IMR-90 (cell line): ENCODE measurements at regions not wholly inside any gene's neighbourhood (a gene's known extent, or its start where the extent isn't known, plus 50 kb on each side); places are given as distances from the start of the nearest gene placed in this dataset.

Experiments used
- ATAC-seq: fragments of 200-7000 bp; cut with Tn5 transposase; 2 replicates; pipeline ENCODE4 v1.9.1; 2020; ENCODE audit warnings: low read depth, mild to moderate bottlenecking, moderate library complexity
- BruUV-seq: library from RNA; stranded (reverse); fragments of 400-500 nt; replicated peaks from 2 replicates; lab custom pipeline; 2021; lab: Mats Ljungman, UMichigan
- CTCF ChIA-PET: fragments of 300-600 bp; formaldehyde crosslinking; extraction: SDS; loops from one replicate; lab custom pipeline; 2021; ENCODE audit warnings: antibody characterized with exemption; lab: Yijun Ruan, JAX
- POLR2A ChIA-PET: fragments of 300-600 bp; sonication (Branson Sonifier 250); formaldehyde crosslinking; loops from one replicate; lab custom pipeline; 2022; ENCODE audit warnings: antibody characterized with exemption; ENCODE audit not compliant: unreplicated experiment; lab: Charles Lee
- DNase-seq: peaks from one replicate; pipeline ENCODE4 v3.0.0; 2013
- H2AFZ ChIP-seq: replicated peaks from 2 replicates; pipeline ENCODE3; 2013; ENCODE audit warnings: low read length, mild to moderate bottlenecking; ENCODE audit not compliant: poor library complexity
- H2AK5ac ChIP-seq: 2 replicates; pipeline ENCODE4 v1.6.1; 2013; ENCODE audit warnings: low read depth, low read length, inconsistent platforms
- H2AK9ac ChIP-seq: replicated peaks from 2 replicates; pipeline ENCODE3; 2013; ENCODE audit warnings: mild to moderate bottlenecking, low read depth, low read length, moderate library complexity; ENCODE audit not compliant: poor library complexity
- H2BK120ac ChIP-seq: 2 replicates; pipeline ENCODE4 v1.6.1; 2013; ENCODE audit warnings: low read depth, low read length, inconsistent platforms
- H2BK15ac ChIP-seq: 3 replicates; pipeline ENCODE4 v1.6.1; 2013; ENCODE audit warnings: low read depth, low read length, inconsistent platforms
- H2BK20ac ChIP-seq: 2 replicates; pipeline ENCODE4 v1.6.1; 2013; ENCODE audit warnings: low read depth, mild to moderate bottlenecking, inconsistent platforms, low read length, moderate library complexity
- H2BK5ac ChIP-seq: 2 replicates; pipeline ENCODE4 v1.6.1; 2013; ENCODE audit warnings: mild to moderate bottlenecking, low read depth, low read length, inconsistent platforms; ENCODE audit not compliant: poor library complexity, severe bottlenecking
- H3K14ac ChIP-seq: replicated peaks from 2 replicates; pipeline ENCODE4 v1.6.1; 2013; ENCODE audit warnings: low read depth, low read length, inconsistent platforms
- H3K18ac ChIP-seq: 2 replicates; pipeline ENCODE4 v1.6.1; 2013; ENCODE audit warnings: low read depth, low read length, control low read depth
- H3K23ac ChIP-seq: 2 replicates; pipeline ENCODE4 v1.6.1; 2013; ENCODE audit warnings: low read depth, low read length, inconsistent platforms
- H3K27ac ChIP-seq: 2 replicates; pipeline ENCODE4 v1.5.1; 2013; ENCODE audit warnings: mild to moderate bottlenecking, control low read depth, low read length; ENCODE audit not compliant: insufficient read depth
- H3K27me3 ChIP-seq: 2 replicates; pipeline ENCODE4 v1.6.1; 2013; ENCODE audit warnings: low read length; ENCODE audit not compliant: control insufficient read depth, insufficient read depth
- H3K36me3 ChIP-seq: 2 replicates; pipeline ENCODE4 v1.6.1; 2013; ENCODE audit warnings: low read length, mixed read lengths; ENCODE audit not compliant: control insufficient read depth, insufficient read depth
- H3K4ac ChIP-seq: 2 replicates; pipeline ENCODE4 v1.6.1; 2013; ENCODE audit warnings: low read depth, low read length, inconsistent platforms
- H3K4me1 ChIP-seq: 2 replicates; pipeline ENCODE4 v1.6.1; 2013; ENCODE audit warnings: low read length, mixed read lengths; ENCODE audit not compliant: control insufficient read depth, insufficient read depth
- H3K4me2 ChIP-seq: 2 replicates; pipeline ENCODE4 v1.6.1; 2013; ENCODE audit warnings: low read depth, mild to moderate bottlenecking, control low read depth, low read length, moderate library complexity
- H3K4me3 ChIP-seq: 2 replicates; pipeline ENCODE4 v1.5.1; 2013; ENCODE audit warnings: low read depth, mild to moderate bottlenecking, control low read depth, low read length, moderate library complexity; ENCODE audit not compliant: insufficient read depth
- H3K56ac ChIP-seq: 2 replicates; pipeline ENCODE4 v1.6.1; 2013; ENCODE audit warnings: low read length, inconsistent platforms; ENCODE audit not compliant: insufficient read depth; ENCODE audit errors: extremely low read depth
- H3K79me1 ChIP-seq, 2 experiments: 2 replicates each; pipeline ENCODE4 v1.6.1; 2013; ENCODE audit warnings: low read length in 2 of 2, inconsistent platforms in 1 of 2, low read depth in 1 of 2
- H3K9ac ChIP-seq: 2 replicates; pipeline ENCODE4 v1.6.1; 2013; ENCODE audit warnings: low read depth, low read length, control low read depth
- H3K9me1 ChIP-seq: 2 replicates; pipeline ENCODE4 v1.6.1; 2013; ENCODE audit warnings: low read length, inconsistent platforms; ENCODE audit not compliant: insufficient read depth
- H3K9me3 ChIP-seq: 2 replicates; pipeline ENCODE4 v1.6.1; 2013; ENCODE audit warnings: low read length; ENCODE audit not compliant: control insufficient read depth, insufficient read depth
- H4K20me1 ChIP-seq: 2 replicates; pipeline ENCODE4 v1.6.1; 2013; ENCODE audit warnings: low read length, inconsistent platforms; ENCODE audit not compliant: insufficient read depth
- H4K5ac ChIP-seq: 2 replicates; pipeline ENCODE4 v1.6.1; 2013; ENCODE audit warnings: mild to moderate bottlenecking, low read depth, low read length, control low read depth
- H4K8ac ChIP-seq, 2 experiments: 2 replicates each; pipeline ENCODE4 v1.6.1; 2013; ENCODE audit warnings: low read depth in 2 of 2, low read length in 2 of 2, control low read depth in 1 of 2, inconsistent platforms in 1 of 2
- H4K91ac ChIP-seq: 2 replicates; pipeline ENCODE4 v1.6.1; 2013; ENCODE audit warnings: low read depth, low read length, inconsistent platforms; ENCODE audit not compliant: insufficient read depth
- CEBPB ChIP-seq: IDR thresholded peaks from 2 replicates; pipeline ENCODE4 v1.6.1; 2012; ENCODE audit warnings: low read depth, low read length, improper control_type of control experiment
- CHD1 ChIP-seq: IDR thresholded peaks from 2 replicates; pipeline ENCODE4 v1.6.1; 2012; ENCODE audit warnings: low read depth, low read length, improper control_type of control experiment
- CTCF ChIP-seq: conservative IDR thresholded peaks from 2 replicates; pipeline ENCODE4 v1.5.1; 2012; ENCODE audit warnings: mild to moderate bottlenecking, low read depth, low read length, improper control_type of control experiment
- ELK1 ChIP-seq: fragments of 150-350 bp; IDR thresholded peaks from 2 replicates; pipeline ENCODE4 v1.6.1; 2016; ENCODE audit warnings: low read depth, mild to moderate bottlenecking, low read length, moderate library complexity, borderline replicate concordance
- MAFK ChIP-seq: IDR thresholded peaks from 2 replicates; pipeline ENCODE4 v1.6.1; 2012; ENCODE audit warnings: low read depth, low read length, improper control_type of control experiment
- MAZ ChIP-seq: IDR thresholded peaks from 2 replicates; pipeline ENCODE4 v1.6.1; 2012; ENCODE audit warnings: low read depth, mild to moderate bottlenecking, low read length, improper control_type of control experiment, moderate library complexity, borderline replicate concordance
- MXI1 ChIP-seq: IDR thresholded peaks from 2 replicates; pipeline ENCODE4 v1.6.1; 2012; ENCODE audit warnings: low read depth, mild to moderate bottlenecking, low read length, moderate library complexity, borderline replicate concordance
- POLR2A ChIP-seq: IDR thresholded peaks from 2 replicates; pipeline ENCODE4 v1.6.1; 2012; ENCODE audit warnings: mild to moderate bottlenecking, low read depth, low read length
- SMC3 ChIP-seq: fragments of 150-350 bp; IDR thresholded peaks from 2 replicates; pipeline ENCODE4 v1.6.1; 2016; ENCODE audit warnings: low read depth, mild to moderate bottlenecking, antibody characterized with exemption, low read length, moderate library complexity
- WGBS, 2 experiments: methylation state at CpG; one replicate each; pipeline versions ENCODE4 v1.1.5 to v1.1.7; 2013; ENCODE audit warnings: missing lambda C conversion rate in 2 of 2; ENCODE audit not compliant: insufficient read length in 1 of 2; ENCODE audit errors: extremely low coverage in 2 of 2; 5-methylcytosine and 5-hydroxymethylcytosine counted together
- dilution Hi-C: fragments of 300-500 bp; cut with HindIII; formaldehyde crosslinking; loops from one replicate; pipeline ENCODE4 v1.14.3; 2018; ENCODE audit warnings: low sequenced_read_pairs; ENCODE audit not compliant: unreplicated experiment
- in situ Hi-C: fragments of 300-500 bp; cut with MboI; formaldehyde crosslinking; loops from 3 replicates; pipeline ENCODE4 v1.14.3; 2019; ENCODE audit warnings: low sequenced_read_pairs, inconsistent platforms, mixed read lengths
- intact Hi-C: fragments of 100-400 bp; cut with micrococcal nuclease; formaldehyde crosslinking; loops from 2 replicates; pipeline ENCODE4 v1.10.0; 2022

GRCh38 chr6:97591955-97592354 lies 308.9 kb upstream of the MMS22L start:
- dilution Hi-C loops: no loop called here
- BruUV-seq: no TSS peak

More at GRCh38 chr6:97591955-97592354, 308.9 kb upstream of the MMS22L start:
- Histone ChIP-seq H4K8ac (no peak overlapping the region), H2AFZ (no peak overlapping the region), H4K91ac (no peak overlapping the region), H3K9ac (no peak overlapping the region), H3K27me3 (no peaks in the 10 kb centered on the region), H2AK5ac (no peak overlapping the region), H3K4me1 (peaks cover 6% of the 10 kb centered on the region; the same call in 1 of the 2 replicates), H3K4ac (no peak overlapping the region), H2BK15ac (no peak overlapping the region), H3K23ac (no peak overlapping the region), H3K56ac (no peak overlapping the region), H2BK120ac (no peak overlapping the region), H3K79me1 (no peaks in the 10 kb centered on the region), H3K36me3 (no peaks in the 10 kb centered on the region), H2BK5ac (no peak overlapping the region), H3K18ac (no peak overlapping the region), H3K9me3 (no peaks in the 10 kb centered on the region), H3K9me1 (no peaks in the 10 kb centered on the region), H3K4me2 (no peak overlapping the region), H2BK20ac (no peak overlapping the region), H3K4me3 (no peak overlapping the region), H3K14ac (no peak overlapping the region), H2AK9ac (no peak overlapping the region), H4K5ac (no peak overlapping the region), H3K27ac (no peak overlapping the region), H4K20me1 (no peaks in the 10 kb centered on the region)
- in situ Hi-C loops (no loop called here), intact Hi-C loops (no loop called here)
- ChIA-PET CTCF (no interaction called here), POLR2A (no interaction called here)
- ATAC-seq (no peak), DNase-seq (no peak)
- no CpG with 5 or more reads among the region's 6 CpGs for WGBS, 2 experiments
- no peak for TF ChIP-seq MAFK
- TF ChIP-seq MAZ: no peak
- no peak for TF ChIP-seq ELK1
- no peak for TF ChIP-seq CEBPB
- TF ChIP-seq CTCF: no peak
- TF ChIP-seq POLR2A: no peak
- TF ChIP-seq CHD1: no peak
- no peak for TF ChIP-seq SMC3
- no peak for TF ChIP-seq MXI1
